Fibroblast of upper back skin (primary cell): ENCODE measurements at regions not wholly inside any gene's neighbourhood (a gene's known extent, or its start where the extent isn't known, plus 50 kb on each side); places are given as distances from the start of the nearest gene placed in this dataset.
A peak's percentile ranks its signal among the peaks of the same experiment; 100 is the strongest.
"Not testable (repeated sequence)": the region's sequence is repeated elsewhere in the genome, so short reads cannot be mapped to it uniquely, and the experiment has no call there.

Experiments used
- DNase-seq: peaks from one replicate; pipeline ENCODE4 v3.0.0-alpha.2; 2013

GRCh38 chr2:168300460-168300859 is 53.1 kb upstream of the STK39 start:
- peak; percentile 22 for DNase-seq

- no peak for DNase-seq
Observed at GRCh38 chr2:168304024-168304681, 56.8 kb upstream of the STK39 start.

- DNase-seq, result no peak
Observed at GRCh38 chr2:168307379-168307778, 60.0 kb upstream of the STK39 start.

GRCh38 chr2:168310580-168310979 is 63.2 kb upstream of the STK39 start:
- DNase-seq, result no peak

- DNase-seq, result no peak
Observed at GRCh38 chr2:168311261-168311910, 64.0 kb upstream of the STK39 start.

- DNase-seq, result no peak
Observed at GRCh38 chr2:168312036-168312822, 64.8 kb upstream of the STK39 start.

- no peak for DNase-seq
Observed at GRCh38 chr2:168314236-168314635, 66.8 kb upstream of the STK39 start.

GRCh38 chr2:168315331-168316072 is 68.1 kb upstream of the STK39 start:
- no peak for DNase-seq

GRCh38 chr2:168316073-168316440 is 68.7 kb upstream of the STK39 start:
- DNase-seq, result no peak

- DNase-seq, result no peak
Observed at GRCh38 chr2:168317282-168317681, 69.9 kb upstream of the STK39 start.

- DNase-seq, result no peak
Observed at GRCh38 chr2:168320267-168320666, 72.9 kb upstream of the STK39 start.

GRCh38 chr2:168322325-168323007 is 75.1 kb upstream of the STK39 start:
- DNase-seq, result no peak

GRCh38 chr2:168323529-168324021 is 76.2 kb upstream of the STK39 start:
- peak; percentile 27 for DNase-seq

GRCh38 chr2:168326572-168326971 is 79.2 kb upstream of the STK39 start:
- no peak for DNase-seq

GRCh38 chr2:168327328-168327727 is 79.9 kb upstream of the STK39 start:
- no peak for DNase-seq

- no peak for DNase-seq
Observed at GRCh38 chr2:168328421-168328820, 81.0 kb upstream of the STK39 start.

GRCh38 chr2:168330624-168331423 is 83.4 kb upstream of the STK39 start:
- DNase-seq, result no peak

- not testable (repeated sequence) for DNase-seq
Observed at GRCh38 chr2:168335254-168335653, 87.9 kb upstream of the STK39 start.

GRCh38 chr2:168336786-168337388 is 89.5 kb upstream of the STK39 start:
- DNase-seq, result no peak

GRCh38 chr2:168338292-168338691 is 90.9 kb upstream of the STK39 start:
- no peak for DNase-seq

GRCh38 chr2:168338803-168339437 is 91.5 kb upstream of the STK39 start:
- no peak for DNase-seq
